Epithelial cell of esophagus (primary cell): ENCODE measurements at regions not wholly inside any gene's neighbourhood (a gene's known extent, or its start where the extent isn't known, plus 50 kb on each side); places are given as distances from the start of the nearest gene placed in this dataset.
A peak's percentile ranks its signal among the peaks of the same experiment; 100 is the strongest.

ENCODE experiments used
- DNase-seq: peaks from one replicate; pipeline ENCODE4 v3.0.0; 2010; ENCODE audit warnings: low read depth
- H3K4me3 ChIP-seq: 2 replicates; pipeline ENCODE4 v1.5.1; 2011; ENCODE audit warnings: mild to moderate bottlenecking, low read length, control low read depth
- TF ChIP-seq, protein P1 (sequence below): IDR thresholded peaks from 2 replicates; pipeline ENCODE4 v1.5.1; 2011; ENCODE audit warnings: low read depth, mild to moderate bottlenecking, low read length, control low read depth, inconsistent platforms; ENCODE audit not compliant: insufficient read depth; ENCODE audit errors: missing control alignments

DNA sequence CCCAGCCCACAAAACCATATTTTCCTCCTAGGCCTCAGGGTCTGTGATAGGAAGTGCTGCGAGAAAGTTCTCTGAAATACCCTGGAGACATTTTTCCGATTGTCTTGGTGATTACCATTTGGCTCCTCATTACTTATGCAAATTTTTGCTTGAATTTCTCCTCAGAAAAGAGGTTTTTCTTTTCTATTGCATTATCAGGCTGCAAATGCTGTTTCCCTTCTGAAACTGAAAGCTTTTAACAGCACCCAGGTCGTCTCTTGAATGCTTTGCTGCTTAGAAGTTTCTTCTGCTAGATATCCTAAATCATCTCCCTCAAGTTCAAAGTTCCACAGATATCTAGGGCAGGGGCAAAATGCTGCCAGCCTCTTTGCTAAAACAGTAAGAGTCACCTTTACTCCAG lies 434.2 kb downstream of the PCDH20 start:
- DNase-seq: no peak
- TF ChIP-seq, protein P1, sequence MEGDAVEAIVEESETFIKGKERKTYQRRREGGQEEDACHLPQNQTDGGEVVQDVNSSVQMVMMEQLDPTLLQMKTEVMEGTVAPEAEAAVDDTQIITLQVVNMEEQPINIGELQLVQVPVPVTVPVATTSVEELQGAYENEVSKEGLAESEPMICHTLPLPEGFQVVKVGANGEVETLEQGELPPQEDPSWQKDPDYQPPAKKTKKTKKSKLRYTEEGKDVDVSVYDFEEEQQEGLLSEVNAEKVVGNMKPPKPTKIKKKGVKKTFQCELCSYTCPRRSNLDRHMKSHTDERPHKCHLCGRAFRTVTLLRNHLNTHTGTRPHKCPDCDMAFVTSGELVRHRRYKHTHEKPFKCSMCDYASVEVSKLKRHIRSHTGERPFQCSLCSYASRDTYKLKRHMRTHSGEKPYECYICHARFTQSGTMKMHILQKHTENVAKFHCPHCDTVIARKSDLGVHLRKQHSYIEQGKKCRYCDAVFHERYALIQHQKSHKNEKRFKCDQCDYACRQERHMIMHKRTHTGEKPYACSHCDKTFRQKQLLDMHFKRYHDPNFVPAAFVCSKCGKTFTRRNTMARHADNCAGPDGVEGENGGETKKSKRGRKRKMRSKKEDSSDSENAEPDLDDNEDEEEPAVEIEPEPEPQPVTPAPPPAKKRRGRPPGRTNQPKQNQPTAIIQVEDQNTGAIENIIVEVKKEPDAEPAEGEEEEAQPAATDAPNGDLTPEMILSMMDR: no peak
- no peak overlapping the region for H3K4me3 ChIP-seq

DNA sequence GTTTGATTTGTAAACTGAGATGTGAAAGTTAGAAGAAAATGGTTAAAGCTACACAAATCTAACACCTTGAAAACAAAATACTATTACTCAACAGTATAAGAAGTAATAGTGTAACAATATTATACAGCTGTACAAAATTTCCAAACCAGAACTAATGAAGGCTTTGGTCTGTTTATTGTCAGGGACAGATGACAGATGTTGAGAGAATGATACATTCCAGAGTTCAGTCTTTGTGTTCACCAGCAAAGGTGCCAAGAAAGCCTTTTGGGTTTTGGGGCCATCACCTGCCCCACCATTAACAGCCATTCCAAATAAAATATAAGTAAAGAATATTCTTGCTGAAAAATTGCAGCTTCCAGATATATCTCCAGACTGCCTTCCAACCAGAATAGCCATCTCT lies 439.3 kb downstream of the PCDH20 start:
- no peak for DNase-seq
- H3K4me3 ChIP-seq: no peak overlapping the region
- TF ChIP-seq, protein P1: no peak

DNA sequence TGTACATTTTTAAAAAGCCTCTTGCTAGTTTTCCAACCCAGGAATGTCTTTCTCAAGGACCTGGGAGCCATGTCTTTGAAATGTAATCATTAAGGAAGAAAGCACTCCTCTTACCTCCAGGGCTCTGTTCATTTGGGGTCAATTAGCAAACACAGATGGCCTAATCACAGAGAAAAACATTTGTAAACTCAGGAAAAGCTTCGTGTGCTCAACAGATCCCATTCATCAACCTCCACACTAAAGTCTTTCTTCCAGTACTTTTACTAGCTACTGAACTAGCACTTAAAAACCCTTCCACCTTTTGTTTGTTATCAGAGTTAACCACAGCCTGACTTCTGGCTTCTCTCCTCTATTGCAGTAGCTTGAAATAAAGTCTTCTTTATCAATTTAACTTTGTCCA lies 441.4 kb downstream of the PCDH20 start:
- no peak for DNase-seq
- TF ChIP-seq, protein P1: no peak
- H3K4me3 ChIP-seq: no peak overlapping the region

DNA sequence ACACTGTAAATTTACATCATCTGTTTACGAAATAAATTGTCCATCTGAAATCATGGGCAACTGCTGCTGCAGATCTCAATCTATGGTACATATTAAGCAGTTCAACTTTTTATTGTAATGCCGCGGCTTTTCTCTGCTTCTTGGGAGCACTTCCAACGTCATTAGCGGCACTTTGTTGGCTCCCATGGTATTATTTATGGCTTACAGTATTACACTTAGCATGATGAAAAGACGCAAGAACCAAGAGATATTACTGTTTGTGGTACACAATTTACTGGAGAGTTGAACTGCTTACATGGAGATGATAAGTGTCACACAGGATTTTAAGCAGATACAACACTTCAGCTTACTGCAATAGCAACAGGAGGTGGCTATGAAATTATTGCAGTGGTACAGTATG lies 442.1 kb downstream of the PCDH20 start:
- TF ChIP-seq, protein P1: no peak
- no peak overlapping the region for H3K4me3 ChIP-seq
- DNase-seq: no peak

DNA sequence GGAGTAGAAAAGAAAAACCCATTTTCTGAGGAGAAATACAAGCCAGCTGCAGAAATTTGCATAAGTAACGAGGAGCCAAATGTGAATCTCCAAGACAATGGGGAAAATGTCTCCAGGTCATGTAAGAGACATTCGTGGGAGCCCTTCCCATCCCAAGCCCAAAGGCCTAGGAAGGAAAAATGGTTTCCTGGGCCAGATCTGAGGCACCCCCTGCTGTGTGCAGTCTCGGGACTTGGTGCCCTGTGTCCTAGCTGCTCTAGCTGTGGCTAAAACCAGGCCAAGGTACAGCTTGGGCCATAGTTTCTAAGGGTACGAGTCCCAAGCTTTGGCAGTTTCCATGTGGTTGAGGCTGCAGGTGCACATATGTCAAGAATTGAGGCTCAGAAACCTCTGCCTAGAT lies 444.9 kb downstream of the PCDH20 start:
- no peak overlapping the region for H3K4me3 ChIP-seq
- TF ChIP-seq, protein P1: no peak
- no peak for DNase-seq

DNA sequence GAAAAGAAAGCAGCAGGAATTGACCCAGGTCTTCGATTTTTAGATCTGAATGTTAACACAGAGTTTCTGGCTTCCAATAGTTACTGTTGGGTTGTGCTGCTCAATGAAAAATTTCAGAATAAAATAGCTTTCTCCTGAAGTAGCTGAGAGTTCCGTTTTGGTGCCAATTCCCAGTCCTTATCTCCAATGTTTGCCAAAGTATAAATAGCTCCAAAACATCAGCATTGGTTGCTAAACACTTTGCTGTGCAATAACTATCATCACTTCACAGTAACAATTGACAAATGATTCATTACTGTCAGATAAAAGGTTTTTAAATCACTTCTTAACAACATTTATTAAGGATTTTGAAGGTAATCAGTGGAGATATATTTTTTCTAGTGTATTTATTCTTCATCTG lies 446.0 kb downstream of the PCDH20 start:
- no peak overlapping the region for H3K4me3 ChIP-seq
- no peak for DNase-seq
- TF ChIP-seq, protein P1: no peak

DNA sequence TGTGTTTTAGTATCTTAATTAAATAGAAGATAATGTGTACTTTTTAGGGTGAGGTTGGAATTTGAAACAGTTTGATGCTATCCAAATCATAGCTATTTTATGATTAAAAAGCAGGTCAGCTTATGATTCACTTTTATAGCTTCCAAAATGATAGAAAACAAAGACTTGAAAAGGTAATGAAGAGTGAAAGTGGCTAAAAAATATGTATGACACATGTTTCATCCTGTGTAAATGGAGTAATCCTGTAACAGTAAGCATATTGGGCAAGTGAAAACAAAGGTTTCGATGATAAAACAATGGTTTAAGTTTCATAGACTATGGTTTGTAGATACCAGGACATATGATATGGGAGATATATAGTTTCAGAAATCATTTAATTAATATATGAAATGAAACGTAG lies 456.2 kb downstream of the PCDH20 start:
- H3K4me3 ChIP-seq: no peak overlapping the region
- TF ChIP-seq, protein P1: no peak
- DNase-seq: peak; percentile 84
